AG10803 (cell line): ENCODE measurements at regions not wholly inside any gene's neighbourhood (a gene's known extent, or its start where the extent isn't known, plus 50 kb on each side); places are given as distances from the start of the nearest gene placed in this dataset.
A peak's percentile ranks its signal among the peaks of the same experiment; 100 is the strongest.

ENCODE experiments used
- DNase-seq: peaks from one replicate; pipeline ENCODE4 v3.0.0; 2010; ENCODE audit warnings: low read depth
- H3K4me3 ChIP-seq: 2 replicates; pipeline ENCODE4 v1.5.1; 2011; ENCODE audit warnings: mild to moderate bottlenecking, low read length, control low read depth
- CTCF ChIP-seq: conservative IDR thresholded peaks from 2 replicates; pipeline ENCODE4 v1.5.1; 2011; ENCODE audit warnings: mild to moderate bottlenecking, low read length, control low read depth, inconsistent platforms

GRCh38 chr10:62907470-62908212 lies 91.5 kb upstream of the EGR2 start:
- no peak for DNase-seq
- H3K4me3 ChIP-seq, result no peak overlapping the region
- TF ChIP-seq CTCF, result no peak

- no peak for TF ChIP-seq CTCF
- DNase-seq, result no peak
Measured at GRCh38 chr10:62904281-62904875, 88.2 kb upstream of the EGR2 start.

GRCh38 chr10:62903828-62904227 lies 87.7 kb upstream of the EGR2 start:
- no peak overlapping the region for H3K4me3 ChIP-seq
- peak; percentile 32 for DNase-seq
- no peak for TF ChIP-seq CTCF

More at GRCh38 chr10:62904281-62904875, 88.2 kb upstream of the EGR2 start:
- no peak overlapping the region for H3K4me3 ChIP-seq

- DNase-seq, result peak; percentile 5
- no peak for TF ChIP-seq CTCF
- H3K4me3 ChIP-seq, result no peak overlapping the region
Measured at GRCh38 chr10:62900829-62901571, 84.8 kb upstream of the EGR2 start.

GRCh38 chr10:62899311-62899710 lies 83.1 kb upstream of the EGR2 start:
- no peak overlapping the region for H3K4me3 ChIP-seq
- TF ChIP-seq CTCF, result no peak
- DNase-seq, result peak; percentile 46

GRCh38 chr10:62895063-62895462 lies 78.9 kb upstream of the EGR2 start:
- H3K4me3 ChIP-seq, result no peak overlapping the region
- no peak for TF ChIP-seq CTCF
- DNase-seq, result peak; percentile 85
